ENCODE measurements at regions not wholly inside any gene's neighbourhood (a gene's known extent, or its start where the extent isn't known, plus 50 kb on each side); places are given as distances from the start of the nearest gene placed in this dataset.

DNA sequence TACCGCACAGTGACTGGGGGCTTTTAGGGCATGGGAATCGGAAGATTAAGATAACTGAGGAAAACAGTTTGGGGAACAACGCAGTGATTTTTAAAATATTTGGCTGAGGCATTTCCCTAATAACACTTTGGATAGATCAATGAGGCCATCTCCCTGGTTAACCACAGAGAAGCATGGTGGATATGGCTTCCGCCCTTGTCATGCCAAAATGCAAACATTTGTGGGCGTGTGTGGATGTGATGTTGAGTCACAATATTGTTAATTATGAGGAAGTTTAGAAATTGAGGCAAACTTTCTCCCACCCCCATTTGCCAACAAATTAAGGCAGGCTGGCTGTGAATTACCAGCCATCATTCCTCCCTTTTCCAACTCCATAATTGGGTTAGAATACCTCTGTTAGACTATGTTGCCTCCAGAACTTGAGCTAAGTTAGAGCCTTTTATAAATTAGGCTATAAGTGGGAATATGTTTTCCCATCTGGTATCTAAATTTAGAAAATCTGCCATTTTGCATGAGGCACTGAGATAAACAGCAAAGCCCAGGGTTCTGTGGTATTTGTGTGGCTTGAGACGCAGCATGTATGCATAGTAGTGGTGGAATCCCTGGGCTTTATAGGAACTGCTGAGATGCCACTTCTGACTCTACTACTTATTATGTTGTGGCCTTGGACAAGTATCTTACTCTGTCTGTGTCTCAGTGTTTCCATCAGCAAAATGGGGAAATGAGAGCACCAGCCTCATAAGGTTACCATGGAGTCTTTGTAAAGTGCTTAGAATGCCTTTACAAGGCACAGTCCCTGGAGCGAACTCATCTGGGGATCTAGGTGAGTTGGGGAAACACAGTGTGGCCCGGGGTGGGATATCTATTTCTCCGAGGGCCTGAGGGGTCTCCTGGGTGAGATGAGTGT lies 154.6 kb downstream of the C1orf94 start:
- Histone ChIP-seq H3K27me3 (ENCODE audit: control insufficient read depth, insufficient read depth, low read length) (no peaks in the 10 kb centered on the region), H3K27ac (ENCODE audit: low read length) (no peak overlapping the region), H3K4me3 (ENCODE audit: low read depth in 2 of 2, low read length in 2 of 2) (no peak overlapping the region), H3K4me1 (ENCODE audit: control insufficient read depth, insufficient read depth, low read length) (no peaks in the 10 kb centered on the region), H3K36me3 (ENCODE audit: control insufficient read depth, insufficient read depth, low read length) (no peaks in the 10 kb centered on the region), H3K9me3 (ENCODE audit: control insufficient read depth, insufficient read depth, low read depth, low read length) (no peaks in the 10 kb centered on the region)
- in situ Hi-C loops (cut with HindIII; ENCODE audit: low pct_unique_long_range_greater_than_20kb, low sequenced_read_pairs) (no loop called here), intact Hi-C loops (cut with micrococcal nuclease; ENCODE audit: unreplicated experiment) (no loop called here)
- no peak for ATAC-seq
- no peak for DNase-seq (ENCODE audit: low read depth, low spot score)
- no TSS peak for BruUV-seq (replicated peaks)
- ChIA-PET POLR2A (no interaction called here), CTCF (no interaction called here)
- TF ChIP-seq REST (IDR thresholded peaks at IDR 0.05; ENCODE audit: insufficient read depth in 1 of 2, low read depth in 2 of 2, low read length in 1 of 2): no peak
- no peak for TF ChIP-seq SIN3A (IDR thresholded peaks at IDR 0.05; ENCODE audit: borderline replicate concordance, insufficient read depth, low read depth, low read length)
- TF ChIP-seq, protein P1, sequence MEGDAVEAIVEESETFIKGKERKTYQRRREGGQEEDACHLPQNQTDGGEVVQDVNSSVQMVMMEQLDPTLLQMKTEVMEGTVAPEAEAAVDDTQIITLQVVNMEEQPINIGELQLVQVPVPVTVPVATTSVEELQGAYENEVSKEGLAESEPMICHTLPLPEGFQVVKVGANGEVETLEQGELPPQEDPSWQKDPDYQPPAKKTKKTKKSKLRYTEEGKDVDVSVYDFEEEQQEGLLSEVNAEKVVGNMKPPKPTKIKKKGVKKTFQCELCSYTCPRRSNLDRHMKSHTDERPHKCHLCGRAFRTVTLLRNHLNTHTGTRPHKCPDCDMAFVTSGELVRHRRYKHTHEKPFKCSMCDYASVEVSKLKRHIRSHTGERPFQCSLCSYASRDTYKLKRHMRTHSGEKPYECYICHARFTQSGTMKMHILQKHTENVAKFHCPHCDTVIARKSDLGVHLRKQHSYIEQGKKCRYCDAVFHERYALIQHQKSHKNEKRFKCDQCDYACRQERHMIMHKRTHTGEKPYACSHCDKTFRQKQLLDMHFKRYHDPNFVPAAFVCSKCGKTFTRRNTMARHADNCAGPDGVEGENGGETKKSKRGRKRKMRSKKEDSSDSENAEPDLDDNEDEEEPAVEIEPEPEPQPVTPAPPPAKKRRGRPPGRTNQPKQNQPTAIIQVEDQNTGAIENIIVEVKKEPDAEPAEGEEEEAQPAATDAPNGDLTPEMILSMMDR (IDR thresholded peaks at IDR 0.05): no peak
- TF ChIP-seq TCF7L2 (IDR thresholded peaks at IDR 0.05; ENCODE audit: low read depth, low read length): no peak
- no peak for TF ChIP-seq POLR2AphosphoS5 (IDR thresholded peaks at IDR 0.05; ENCODE audit: low read depth, low read length)

DNA sequence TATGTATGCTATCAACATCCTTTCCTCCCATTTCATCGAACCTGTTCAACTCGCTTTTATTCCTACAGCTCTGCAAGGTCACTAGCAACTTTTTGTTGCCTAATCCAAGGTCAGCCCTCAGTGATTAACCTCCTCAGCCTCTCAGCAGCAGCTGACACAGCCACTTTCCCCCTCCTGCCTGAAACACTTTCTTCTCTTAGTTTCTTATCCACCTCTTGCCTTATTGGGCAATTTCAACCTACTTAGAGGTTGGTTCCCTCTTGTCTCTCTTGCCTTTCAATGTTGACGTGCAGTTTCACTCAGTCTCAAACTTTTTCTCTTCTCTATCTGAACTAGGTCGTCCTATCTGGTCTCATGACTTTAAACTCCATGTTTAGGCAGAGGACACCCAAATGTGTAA lies 156.3 kb downstream of the C1orf94 start:
- in situ Hi-C loops (cut with HindIII; ENCODE audit: low pct_unique_long_range_greater_than_20kb, low sequenced_read_pairs) (no loop called here), intact Hi-C loops (cut with micrococcal nuclease; ENCODE audit: unreplicated experiment) (no loop called here)
- H3K4me3 ChIP-seq (ENCODE audit: low read depth in 2 of 2, low read length in 2 of 2): no peak overlapping the region
- ChIA-PET CTCF (no interaction called here), POLR2A (no interaction called here)
- no peaks in the 10 kb centered on the region for H3K27me3 ChIP-seq (ENCODE audit: control insufficient read depth, insufficient read depth, low read length)
- no peak for ATAC-seq
- no peak overlapping the region for H3K27ac ChIP-seq (ENCODE audit: low read length)
- H3K36me3 ChIP-seq (ENCODE audit: control insufficient read depth, insufficient read depth, low read length): no peaks in the 10 kb centered on the region
- DNase-seq (ENCODE audit: low read depth, low spot score): no peak
- no peaks in the 10 kb centered on the region for H3K4me1 ChIP-seq (ENCODE audit: control insufficient read depth, insufficient read depth, low read length)
- TF ChIP-seq REST (IDR thresholded peaks at IDR 0.05; ENCODE audit: insufficient read depth in 1 of 2, low read depth in 2 of 2, low read length in 1 of 2): no peak
- no peak for TF ChIP-seq POLR2AphosphoS5 (IDR thresholded peaks at IDR 0.05; ENCODE audit: low read depth, low read length)
- TF ChIP-seq, protein P1 (IDR thresholded peaks at IDR 0.05): no peak
- no peak for TF ChIP-seq TCF7L2 (IDR thresholded peaks at IDR 0.05; ENCODE audit: low read depth, low read length)
- no peak for TF ChIP-seq SIN3A (IDR thresholded peaks at IDR 0.05; ENCODE audit: borderline replicate concordance, insufficient read depth, low read depth, low read length)
- no peaks in the 10 kb centered on the region for H3K9me3 ChIP-seq (ENCODE audit: control insufficient read depth, insufficient read depth, low read depth, low read length)
- BruUV-seq (replicated peaks): no TSS peak

Data from Panc1 (cell line).